Osteocyte (in vitro differentiated cells): ENCODE measurements at regions not wholly inside any gene's neighbourhood (a gene's known extent, or its start where the extent isn't known, plus 50 kb on each side); places are given as distances from the start of the nearest gene placed in this dataset.
"Not testable (repeated sequence)": the region's sequence is repeated elsewhere in the genome, so short reads cannot be mapped to it uniquely, and the experiment has no call there.

ENCODE experiments used
- DNase-seq: peaks from one replicate; pipeline ENCODE4 v3.0.0; 2021; ENCODE audit warnings: mixed read lengths; ENCODE audit not compliant: unreplicated experiment; ENCODE audit errors: extremely low spot score
- H3K27ac Mint-ChIP-seq: one replicate; pipeline ENCODE4 v1.8.0; 2021; ENCODE audit warnings: mild to moderate bottlenecking, mixed read lengths; ENCODE audit not compliant: unreplicated experiment
- H3K27me3 Mint-ChIP-seq: one replicate; pipeline ENCODE4 v1.8.0; 2021; ENCODE audit warnings: mixed read lengths; ENCODE audit not compliant: unreplicated experiment
- H3K36me3 Mint-ChIP-seq: one replicate; pipeline ENCODE4 v1.8.0; 2021; ENCODE audit warnings: mixed read lengths; ENCODE audit not compliant: unreplicated experiment
- H3K4me1 Mint-ChIP-seq: one replicate; pipeline ENCODE4 v1.8.0; 2021; ENCODE audit warnings: mixed read lengths; ENCODE audit not compliant: unreplicated experiment
- H3K4me3 Mint-ChIP-seq: one replicate; pipeline ENCODE4 v1.8.0; 2021; ENCODE audit warnings: mild to moderate bottlenecking, moderate library complexity, mixed read lengths; ENCODE audit not compliant: unreplicated experiment
- H3K9me3 Mint-ChIP-seq: one replicate; pipeline ENCODE4 v1.8.0; 2021; ENCODE audit warnings: mixed read lengths; ENCODE audit not compliant: unreplicated experiment
- CTCF ChIP-seq: fragments of 200-600 bp; sonication (generic); IDR thresholded peaks from 2 replicates; pipeline ENCODE4 v1.5.0; 2021; ENCODE audit warnings: antibody characterized with exemption, mild to moderate bottlenecking, moderate library complexity

- Mint-ChIP-seq H3K36me3 (no peaks in the 10 kb centered on the region), H3K27me3 (peaks cover 12% of the 10 kb centered on the region)
These were observed 58.5 kb upstream of the DHRS4 start for GRCh38 chr14:23895053-23895419.

GRCh38 chr14:23895480-23895879, 58.1 kb upstream of the DHRS4 start:
- no peak overlapping the region for H3K4me3 Mint-ChIP-seq
- H3K9me3 Mint-ChIP-seq: no peaks in the 10 kb centered on the region
- no peaks in the 10 kb centered on the region for H3K4me1 Mint-ChIP-seq
- H3K36me3 Mint-ChIP-seq: no peaks in the 10 kb centered on the region
- no peak overlapping the region for H3K27ac Mint-ChIP-seq
- no peak for TF ChIP-seq CTCF
- DNase-seq: no peak
- H3K27me3 Mint-ChIP-seq: peaks cover 15% of the 10 kb centered on the region

More at GRCh38 chr14:23895053-23895419, 58.5 kb upstream of the DHRS4 start:
- no peaks in the 10 kb centered on the region for H3K9me3 Mint-ChIP-seq
- no peak overlapping the region for H3K27ac Mint-ChIP-seq
- no peaks in the 10 kb centered on the region for H3K4me1 Mint-ChIP-seq
- H3K4me3 Mint-ChIP-seq: no peak overlapping the region
- TF ChIP-seq CTCF: no peak
- DNase-seq: no peak

GRCh38 chr14:23896609-23897153, 56.9 kb upstream of the DHRS4 start:
- H3K27ac Mint-ChIP-seq: no peak overlapping the region
- H3K4me1 Mint-ChIP-seq: no peaks in the 10 kb centered on the region
- no peaks in the 10 kb centered on the region for H3K9me3 Mint-ChIP-seq
- no peak overlapping the region for H3K4me3 Mint-ChIP-seq
- DNase-seq: no peak
- H3K36me3 Mint-ChIP-seq: no peaks in the 10 kb centered on the region
- peaks cover 22% of the 10 kb centered on the region for H3K27me3 Mint-ChIP-seq
- TF ChIP-seq CTCF: no peak

- H3K4me1 Mint-ChIP-seq, H3K4me3 Mint-ChIP-seq, H3K36me3 Mint-ChIP-seq, DNase-seq, H3K27ac Mint-ChIP-seq, H3K9me3 Mint-ChIP-seq: not testable (repeated sequence)
- peaks cover 22% of the 10 kb centered on the region for H3K27me3 Mint-ChIP-seq
These were observed 56.3 kb upstream of the DHRS4 start for GRCh38 chr14:23897291-23897690.

- H3K9me3 Mint-ChIP-seq, H3K4me3 Mint-ChIP-seq, DNase-seq, H3K27ac Mint-ChIP-seq, H3K4me1 Mint-ChIP-seq, H3K36me3 Mint-ChIP-seq: not testable (repeated sequence)
- H3K27me3 Mint-ChIP-seq: peaks cover 26% of the 10 kb centered on the region
These were observed 55.2 kb upstream of the DHRS4 start for GRCh38 chr14:23898359-23898758.

- TF ChIP-seq CTCF: no peak
- Mint-ChIP-seq H3K4me1 (no peaks in the 10 kb centered on the region), H3K27ac (no peak overlapping the region), H3K27me3 (peaks cover 35% of the 10 kb centered on the region), H3K9me3 (no peaks in the 10 kb centered on the region), H3K4me3 (no peak overlapping the region), H3K36me3 (no peaks in the 10 kb centered on the region)
- no peak for DNase-seq
These were observed 53.8 kb upstream of the DHRS4 start for GRCh38 chr14:23899788-23900187.
